NCI-H146 treated with DMSO at 0.1 percent for 48 hours (cell line): ENCODE measurements at regions not wholly inside any gene's neighbourhood (a gene's known extent, or its start where the extent isn't known, plus 50 kb on each side); places are given as distances from the start of the nearest gene placed in this dataset.

Experiments
- DNase-seq: peaks from one replicate; lab custom pipeline; 2025; ENCODE audit not compliant: unreplicated experiment; lab: John Stamatoyannopoulos, UW

DNA sequence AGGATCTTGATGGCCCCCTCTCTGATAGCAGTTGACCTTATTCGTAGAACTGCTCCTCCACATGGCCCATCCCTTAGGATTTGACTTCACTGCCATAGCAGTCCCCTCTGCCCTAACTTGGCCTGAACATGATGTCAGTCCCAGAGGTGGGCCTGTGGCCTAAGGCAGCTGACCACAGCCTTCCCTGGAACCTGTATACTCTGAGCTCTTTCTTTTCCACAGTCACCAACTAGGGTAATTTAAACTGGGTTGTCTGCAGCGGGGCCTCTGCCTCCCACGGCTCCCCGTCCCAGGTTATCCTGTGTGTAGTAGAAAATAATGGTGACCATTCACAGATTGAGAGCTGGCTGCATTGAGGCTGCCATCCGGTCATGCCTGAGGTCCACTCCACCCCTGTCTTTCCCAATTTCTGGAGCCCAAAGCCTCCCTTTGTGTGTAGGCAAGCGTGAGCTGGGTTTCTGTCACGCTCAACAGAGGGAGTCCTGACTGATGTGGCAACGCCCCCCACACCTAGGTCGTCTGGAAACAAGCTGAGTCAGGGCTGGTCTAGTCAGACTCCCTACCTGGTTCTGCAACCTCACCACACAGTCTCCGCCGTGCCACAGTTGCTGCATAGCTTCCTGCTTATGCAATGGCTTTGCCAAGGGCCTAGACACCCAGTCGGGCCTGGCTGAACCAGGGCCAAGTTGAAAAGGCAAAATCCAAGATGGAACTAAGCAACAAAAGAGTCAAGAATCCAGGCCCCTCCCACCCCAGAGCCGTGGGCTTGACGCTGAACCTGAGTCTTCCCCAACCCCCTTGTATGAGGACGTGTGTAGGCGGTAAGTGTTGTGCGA, 284.5 kb downstream of the XXYLT1 start:
- DNase-seq, result no peak

DNA sequence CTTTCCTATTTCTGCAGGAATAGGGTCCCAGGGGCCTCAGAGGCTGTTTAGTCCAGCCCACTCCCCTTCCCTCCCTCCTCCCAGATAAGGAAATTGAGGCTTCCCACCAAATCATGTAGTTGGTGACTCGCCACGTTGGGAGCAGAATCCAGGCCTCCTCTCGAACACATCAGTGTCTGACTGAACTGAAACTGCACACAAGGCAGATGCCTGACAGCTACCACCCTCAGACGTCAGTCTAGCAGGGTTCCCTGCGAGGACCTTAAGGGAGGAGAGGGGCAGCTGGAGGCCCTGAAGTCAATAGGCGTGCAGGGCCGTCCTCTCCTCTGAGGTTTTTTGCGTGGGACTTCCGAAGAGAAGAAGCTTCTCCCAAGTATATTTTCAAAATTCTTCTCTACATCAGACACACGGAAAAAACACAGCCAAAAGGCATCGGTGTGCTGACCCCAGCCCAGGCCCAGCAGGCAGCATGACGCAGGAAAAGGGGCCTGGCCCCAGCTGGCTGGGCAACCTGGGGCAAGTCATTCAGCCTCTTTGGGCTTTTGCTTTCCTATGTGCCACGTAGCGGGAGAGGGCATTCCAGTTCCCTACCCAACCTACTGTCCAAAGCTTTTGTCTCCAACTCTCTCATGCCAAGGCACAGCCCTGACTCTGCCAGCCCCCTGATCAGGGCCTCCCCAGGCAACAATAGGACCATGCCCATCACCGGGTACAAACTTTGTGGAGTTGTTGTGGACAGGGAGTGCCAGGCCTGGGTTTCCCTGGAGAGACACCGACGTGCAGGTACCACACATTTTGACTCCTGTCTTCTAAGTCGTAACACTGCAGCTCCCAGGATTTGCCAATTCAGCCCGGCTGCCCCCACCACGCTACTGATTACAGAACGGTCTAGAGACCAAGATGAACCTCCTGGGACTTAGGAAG, 283.1 kb downstream of the XXYLT1 start:
- no peak for DNase-seq

GRCh38 chr3:194988495-194989165, 282.3 kb downstream of the XXYLT1 start:
- DNase-seq, result no peak

DNA sequence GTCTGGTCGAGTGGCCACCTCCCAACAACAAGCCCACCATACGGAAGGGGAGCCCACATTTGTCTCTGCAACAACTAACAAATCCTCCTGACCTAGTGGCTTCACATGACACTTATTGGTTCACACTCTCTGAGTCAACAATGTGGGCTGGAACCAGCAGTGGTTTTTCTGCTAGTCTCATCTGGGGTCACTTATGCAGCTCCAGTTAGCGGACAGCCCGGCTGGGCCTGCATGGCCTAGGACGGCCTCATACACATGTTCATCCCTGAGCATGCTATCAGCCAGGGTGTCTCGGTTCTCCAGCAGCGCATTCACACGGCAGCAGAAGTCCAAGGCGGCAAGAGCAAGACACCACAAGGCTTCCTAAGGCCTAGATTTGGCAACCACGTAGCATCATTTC, 281.7 kb downstream of the XXYLT1 start:
- DNase-seq, result no peak

- DNase-seq, result no peak
Measured at GRCh38 chr3:194990454-194991337, 280.3 kb downstream of the XXYLT1 start.

GRCh38 chr3:194991338-194991654, 279.7 kb downstream of the XXYLT1 start:
- no peak for DNase-seq

DNA sequence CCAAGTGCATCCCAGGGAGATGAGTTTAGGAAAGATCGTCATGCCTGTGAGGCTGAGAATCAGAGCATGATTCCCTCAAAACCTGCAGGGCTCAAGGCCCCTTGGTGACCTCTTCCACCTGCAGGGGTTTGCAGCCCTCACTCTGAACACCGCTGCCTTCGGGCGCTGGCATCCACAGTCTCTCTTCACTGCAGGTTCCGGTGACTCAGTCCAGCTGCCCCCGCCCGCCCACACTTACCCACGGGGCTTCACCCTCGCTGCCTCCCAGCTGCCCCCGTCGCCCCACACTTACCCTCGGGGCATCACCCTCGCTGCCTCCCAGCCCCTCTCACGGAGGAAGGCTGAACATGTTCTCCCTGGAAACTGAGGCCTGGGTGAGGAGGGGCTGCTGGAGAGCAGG, 277.1 kb downstream of the XXYLT1 start:
- no peak for DNase-seq

DNA sequence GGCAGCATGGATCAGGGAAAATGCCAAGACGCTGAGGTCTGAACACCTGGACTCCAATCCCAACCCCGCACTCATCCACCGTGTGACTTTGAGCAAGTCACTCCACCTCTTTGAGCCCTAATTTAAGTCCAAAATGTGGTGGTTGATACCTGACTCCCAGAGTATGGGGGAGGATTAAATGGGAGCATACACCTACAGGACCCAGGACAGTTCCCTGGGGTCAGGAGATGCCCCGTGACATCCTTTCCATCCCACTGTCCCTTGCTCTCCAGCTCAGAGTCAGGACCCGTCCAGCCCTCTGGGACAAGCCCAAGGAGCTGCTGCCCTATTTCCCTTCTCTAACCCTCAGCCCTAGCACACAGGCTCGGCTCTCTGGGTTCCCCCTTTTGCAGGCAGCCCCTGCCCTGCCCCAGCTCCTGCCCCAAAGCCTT, 276.4 kb downstream of the XXYLT1 start:
- DNase-seq, result no peak

DNA sequence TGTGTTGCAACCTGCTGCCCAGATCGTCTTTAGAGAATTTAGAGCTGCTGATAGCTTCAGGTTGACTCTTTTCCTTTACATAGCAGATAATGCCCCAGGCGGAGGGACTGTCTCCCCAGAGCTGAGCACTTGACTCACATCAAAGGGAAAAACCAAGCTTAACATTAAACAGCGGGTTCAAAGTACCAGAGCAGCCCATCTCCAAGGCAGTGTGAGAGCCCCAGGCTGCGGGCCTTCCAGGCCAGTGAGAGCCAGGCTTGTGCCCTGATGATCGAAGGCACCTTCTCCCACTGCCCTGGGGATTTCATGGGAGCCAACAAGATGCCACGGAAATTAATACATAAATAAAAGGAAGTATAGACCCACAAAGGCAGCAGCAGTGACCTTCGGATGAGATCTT, 275.6 kb downstream of the XXYLT1 start:
- no peak for DNase-seq

- no peak for DNase-seq
Measured at GRCh38 chr3:194995922-194996321, 275.0 kb downstream of the XXYLT1 start.

DNA sequence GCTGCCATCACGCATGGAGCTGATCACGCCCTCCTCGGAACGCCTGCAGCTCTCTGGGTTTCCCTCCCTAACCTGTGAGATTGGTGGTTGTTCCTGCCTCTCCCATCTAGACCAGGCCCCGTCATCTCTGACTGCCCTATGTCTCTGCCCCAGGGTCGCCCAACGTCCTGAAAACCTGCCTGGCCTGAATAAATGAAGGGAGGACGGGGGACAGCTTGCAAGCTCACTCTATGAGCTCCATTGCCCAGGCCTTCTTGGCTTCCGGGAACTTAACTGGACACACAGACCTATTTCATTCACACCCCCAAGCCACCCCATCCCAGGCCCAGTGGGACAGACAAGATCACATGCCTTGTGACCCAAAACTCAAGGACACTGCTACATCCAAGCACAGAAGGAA, 274.2 kb downstream of the XXYLT1 start:
- DNase-seq, result no peak

DNA sequence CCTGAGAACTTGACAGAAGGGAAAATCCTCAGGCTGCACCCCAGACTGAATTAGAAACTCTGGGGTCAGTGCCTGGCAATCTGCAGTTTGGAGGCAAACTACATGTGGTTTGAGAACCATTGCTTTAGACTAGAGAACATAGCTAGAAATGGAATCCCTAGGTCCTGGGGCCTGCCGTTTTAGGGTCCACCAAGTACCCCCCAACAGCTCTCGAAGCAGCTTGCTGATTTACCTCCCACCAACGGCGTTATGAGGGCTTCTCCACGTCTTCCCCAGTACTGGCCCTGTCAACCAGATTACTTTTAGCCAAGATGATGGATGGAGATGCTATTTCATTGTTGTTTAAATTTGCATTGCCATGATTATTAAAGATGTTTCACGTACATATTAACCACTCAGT, 272.5 kb downstream of the XXYLT1 start:
- DNase-seq, result no peak

DNA sequence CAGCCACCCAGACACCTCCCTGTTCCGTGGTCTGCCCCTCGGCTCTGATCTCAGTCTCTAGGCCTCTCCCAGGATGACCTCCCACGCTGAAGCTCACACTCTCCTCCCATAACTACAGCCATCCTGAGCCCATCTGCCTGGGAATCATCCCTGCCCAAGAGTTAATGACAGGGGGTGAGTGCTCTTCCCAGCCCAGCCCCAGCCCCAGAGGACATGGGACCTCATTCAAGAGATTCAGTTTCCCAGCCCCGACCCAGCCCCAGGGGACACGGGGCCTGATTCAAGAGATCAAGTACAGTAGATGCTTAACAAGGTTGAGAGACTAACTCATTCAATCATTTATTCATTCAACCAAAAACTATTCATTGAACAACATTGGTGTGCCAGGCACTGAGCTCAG, 272.0 kb downstream of the XXYLT1 start:
- DNase-seq, result no peak

DNA sequence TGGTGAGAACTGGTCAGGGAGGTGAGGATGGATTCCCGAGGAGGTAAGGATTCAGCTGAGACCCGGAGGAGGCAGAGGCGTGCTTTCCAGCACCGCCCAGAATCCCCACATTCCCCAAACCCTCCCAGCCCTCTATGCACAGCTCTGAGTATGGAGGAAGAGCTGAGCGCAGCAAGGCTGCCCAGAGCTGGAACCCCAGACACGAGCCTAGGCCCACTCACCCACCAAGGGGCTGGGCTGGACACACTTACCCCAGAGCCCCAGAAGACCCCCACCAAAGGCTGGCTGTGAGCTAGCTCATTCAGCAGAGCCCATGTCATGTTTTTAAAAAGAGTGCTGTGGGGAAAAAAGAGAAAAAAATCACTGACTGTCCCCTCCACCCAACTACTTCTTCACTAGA, 271.5 kb downstream of the XXYLT1 start:
- no peak for DNase-seq

DNA sequence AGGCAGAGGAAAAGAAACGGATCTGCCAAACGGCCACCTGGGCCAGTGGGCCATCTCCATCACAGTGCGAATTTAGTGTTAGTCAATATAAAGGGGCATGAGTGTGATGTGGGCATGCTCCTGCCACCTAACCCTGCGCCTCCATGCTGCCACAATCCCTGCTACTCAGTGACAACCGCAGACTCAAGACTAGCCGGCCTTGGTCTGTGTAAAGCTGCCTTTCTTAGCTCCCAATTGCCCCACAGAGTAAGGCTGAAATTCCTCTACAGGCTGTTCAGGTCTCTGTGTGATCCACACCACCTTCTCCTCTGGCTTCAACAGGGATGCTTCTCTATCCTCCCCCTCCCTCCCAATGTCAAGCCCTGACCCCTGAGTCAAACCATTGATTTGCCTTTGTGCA, 269.7 kb downstream of the XXYLT1 start:
- no peak for DNase-seq

DNA sequence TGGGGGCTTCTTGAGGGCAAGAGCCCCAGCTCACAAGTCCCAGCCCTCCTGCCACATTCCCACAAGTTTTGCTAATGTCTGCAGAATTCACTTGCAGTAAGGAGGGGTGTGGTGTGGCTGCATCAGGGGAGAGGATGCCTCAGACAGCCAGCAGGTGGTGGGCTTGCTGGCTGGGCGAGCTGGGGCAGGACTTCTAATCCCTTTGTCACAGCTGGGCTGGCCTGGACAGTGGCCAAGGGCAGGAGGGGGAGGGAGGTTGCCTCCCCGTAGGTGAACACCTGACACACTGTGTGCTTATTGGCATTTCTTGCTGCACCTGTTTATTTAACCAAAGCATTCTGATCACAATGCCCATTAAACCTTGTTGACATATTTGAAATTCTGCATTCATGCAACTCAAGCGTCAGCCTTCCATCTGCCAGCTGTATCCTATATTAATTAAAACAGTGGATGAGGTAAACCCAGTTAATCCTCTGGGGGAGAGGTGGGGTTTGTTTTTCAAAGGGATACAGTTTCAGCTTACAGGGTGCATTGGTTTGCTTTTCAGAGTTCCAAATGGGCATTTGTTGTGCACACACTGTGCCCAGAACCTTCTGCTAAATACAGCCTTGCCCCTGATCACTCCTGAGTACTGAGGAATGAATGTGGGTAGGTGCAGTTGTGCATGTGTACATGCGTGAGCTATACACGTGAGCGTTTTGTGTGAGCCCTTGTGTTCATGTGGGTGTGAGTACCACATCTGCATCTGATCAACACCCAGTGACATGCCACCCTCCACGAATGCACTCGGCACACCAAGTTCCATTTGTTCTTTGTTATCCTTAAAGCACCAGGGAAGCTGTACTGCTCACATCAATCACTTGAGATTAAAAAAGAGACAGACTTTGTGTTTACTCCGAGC, 268.7 kb downstream of the XXYLT1 start:
- peak; percentile 98 for DNase-seq

DNA sequence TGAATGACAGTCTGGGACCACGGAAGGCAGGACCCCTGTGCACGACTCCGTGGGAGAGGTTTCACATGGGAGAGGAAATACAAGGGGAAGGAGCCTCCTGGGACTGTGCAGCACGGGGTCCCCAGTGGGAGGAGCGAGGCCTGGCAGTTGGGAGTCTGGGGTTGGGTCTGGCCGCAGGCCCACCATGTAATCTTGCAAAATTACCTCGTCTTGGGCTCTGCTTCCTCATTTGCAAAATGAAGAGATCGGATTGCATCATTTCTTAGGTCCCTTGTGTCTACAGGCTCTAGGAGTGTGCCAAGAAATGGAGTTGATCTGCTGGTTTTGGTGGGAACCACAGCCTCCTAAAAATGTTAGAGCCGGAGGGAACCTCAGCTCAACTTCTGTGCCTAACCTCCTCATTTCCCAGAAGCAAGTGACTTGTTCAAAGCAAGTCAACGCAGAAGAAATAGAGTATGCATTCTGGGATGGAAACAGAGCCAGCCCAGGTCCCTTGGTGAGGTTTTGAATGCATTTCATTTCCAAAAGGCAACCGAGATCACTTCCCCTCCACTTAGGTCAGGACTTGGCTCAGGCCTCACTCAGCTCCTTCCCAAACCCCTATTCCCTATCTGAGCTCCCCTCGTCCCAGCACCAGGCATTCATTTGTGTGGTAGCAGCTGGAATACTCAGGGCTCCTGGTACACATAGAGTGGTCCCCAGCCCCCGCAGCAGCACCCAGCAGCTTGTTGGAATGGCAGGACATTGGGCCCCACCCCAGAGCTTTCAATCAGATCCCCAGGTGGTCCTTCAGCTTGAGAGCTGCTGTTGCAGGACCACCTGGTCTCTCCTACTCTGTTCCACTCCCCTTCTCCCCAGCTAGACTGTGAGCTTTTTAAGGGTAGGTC, 267.7 kb downstream of the XXYLT1 start:
- DNase-seq, result no peak

- DNase-seq, result no peak
Measured at GRCh38 chr3:195003893-195004289, 267.1 kb downstream of the XXYLT1 start.
